ENCODE measurements at regions not wholly inside any gene's neighbourhood (a gene's known extent, or its start where the extent isn't known, plus 50 kb on each side); places are given as distances from the start of the nearest gene placed in this dataset.

- Histone ChIP-seq H3K9me3 (ENCODE audit: low read length) (no peaks in the 10 kb centered on the region), H3K4me2 (ENCODE audit: low read length) (no peak overlapping the region), H3K4me3 (ENCODE audit: low read depth, low read length, poor library complexity, severe bottlenecking) (no peak overlapping the region), H3K9me2 (ENCODE audit: insufficient read depth, low read length) (no peaks in the 10 kb centered on the region), H4K20me1 (ENCODE audit: insufficient read depth, low read length) (no peaks in the 10 kb centered on the region), H2AFZ (ENCODE audit: low read length) (no peak overlapping the region), H3K4me1 (ENCODE audit: insufficient read depth, low read length, poor library complexity, severe bottlenecking) (no peaks in the 10 kb centered on the region), H3K27ac (ENCODE audit: low read depth, low read length, poor library complexity, severe bottlenecking) (no peak overlapping the region), H3K79me2 (ENCODE audit: insufficient read depth, low read depth, low read length) (no peaks in the 10 kb centered on the region), H3K36me3 (ENCODE audit: insufficient read depth, low read length) (no peaks in the 10 kb centered on the region)
- no TSS peak for BruUV-seq (replicated peaks)
- no peak for DNase-seq (ENCODE audit: low spot score)
- CTCF ChIA-PET (ENCODE audit: unreplicated experiment) = no interaction called here
- intact Hi-C loops (cut with micrococcal nuclease; ENCODE audit: unreplicated experiment) = no loop called here
- POLR2A ChIA-PET = interaction anchor here (1.3 kb wide), 1 partner anchor 17 kb away, joined by 3 read pairs; no protein-coding TSS in a partner anchor
- TF ChIP-seq EZH2phosphoT487 (IDR thresholded peaks at IDR 0.05; ENCODE audit: borderline replicate concordance, low read depth, low read length) = no peak
- no peak for TF ChIP-seq CTCF (conservative IDR thresholded peaks at IDR 0.05; ENCODE audit: low read length)
These were observed 382.6 kb upstream of the DCN start for GRCh38 chr12:91565246-91565645.

GRCh38 chr12:91563011-91563765, 380.6 kb upstream of the DCN start:
- Histone ChIP-seq H3K4me1 (ENCODE audit: insufficient read depth, low read length, poor library complexity, severe bottlenecking) (no peaks in the 10 kb centered on the region), H2AFZ (ENCODE audit: low read length) (no peak overlapping the region), H3K4me3 (ENCODE audit: low read depth, low read length, poor library complexity, severe bottlenecking) (no peak overlapping the region), H3K27ac (ENCODE audit: low read depth, low read length, poor library complexity, severe bottlenecking) (no peak overlapping the region), H3K9me2 (ENCODE audit: insufficient read depth, low read length) (no peaks in the 10 kb centered on the region), H3K79me2 (ENCODE audit: insufficient read depth, low read depth, low read length) (no peaks in the 10 kb centered on the region), H4K20me1 (ENCODE audit: insufficient read depth, low read length) (no peaks in the 10 kb centered on the region), H3K4me2 (ENCODE audit: low read length) (no peak overlapping the region), H3K9me3 (ENCODE audit: low read length) (no peaks in the 10 kb centered on the region), H3K36me3 (ENCODE audit: insufficient read depth, low read length) (no peaks in the 10 kb centered on the region)
- no peak for TF ChIP-seq EZH2phosphoT487 (IDR thresholded peaks at IDR 0.05; ENCODE audit: borderline replicate concordance, low read depth, low read length)
- no peak for TF ChIP-seq CTCF (conservative IDR thresholded peaks at IDR 0.05; ENCODE audit: low read length)
- no TSS peak for BruUV-seq (replicated peaks)
- intact Hi-C loops (cut with micrococcal nuclease; ENCODE audit: unreplicated experiment) = no loop called here
- ChIA-PET POLR2A (interaction anchor here (0.6 to 1.0 kb wide), 3 partner anchors 29 to 1489 kb away, joined by 3 read pairs; no protein-coding TSS in a partner anchor), CTCF (ENCODE audit: unreplicated experiment) (no interaction called here)
- DNase-seq (ENCODE audit: low spot score) = no peak

- no peak overlapping the region for H3K27ac ChIP-seq (ENCODE audit: low read depth, low read length, poor library complexity, severe bottlenecking)
- no peak overlapping the region for H3K4me3 ChIP-seq (ENCODE audit: low read depth, low read length, poor library complexity, severe bottlenecking)
- intact Hi-C loops (cut with micrococcal nuclease; ENCODE audit: unreplicated experiment) = no loop called here
- no peaks in the 10 kb centered on the region for H3K9me2 ChIP-seq (ENCODE audit: insufficient read depth, low read length)
- TF ChIP-seq CTCF (conservative IDR thresholded peaks at IDR 0.05; ENCODE audit: low read length) = no peak
- no peak for TF ChIP-seq EZH2phosphoT487 (IDR thresholded peaks at IDR 0.05; ENCODE audit: borderline replicate concordance, low read depth, low read length)
- no peaks in the 10 kb centered on the region for H4K20me1 ChIP-seq (ENCODE audit: insufficient read depth, low read length)
- H3K4me1 ChIP-seq (ENCODE audit: insufficient read depth, low read length, poor library complexity, severe bottlenecking) = no peaks in the 10 kb centered on the region
- no peaks in the 10 kb centered on the region for H3K79me2 ChIP-seq (ENCODE audit: insufficient read depth, low read depth, low read length)
- H3K36me3 ChIP-seq (ENCODE audit: insufficient read depth, low read length) = no peaks in the 10 kb centered on the region
- no peak for DNase-seq (ENCODE audit: low spot score)
- no peak overlapping the region for H2AFZ ChIP-seq (ENCODE audit: low read length)
- ChIA-PET CTCF (ENCODE audit: unreplicated experiment) (no interaction called here), POLR2A (interaction anchor here (0.6 to 1.0 kb wide), 2 partner anchors 29 to 1489 kb away, joined by 3 read pairs; no protein-coding TSS in a partner anchor)
- H3K4me2 ChIP-seq (ENCODE audit: low read length) = no peak overlapping the region
- BruUV-seq (replicated peaks) = no TSS peak
- no peaks in the 10 kb centered on the region for H3K9me3 ChIP-seq (ENCODE audit: low read length)
These were observed 379.9 kb upstream of the DCN start for GRCh38 chr12:91562476-91562875.
